ENCODE measurements at regions not wholly inside any gene's neighbourhood (a gene's known extent, or its start where the extent isn't known, plus 50 kb on each side); places are given as distances from the start of the nearest gene placed in this dataset.

- Histone ChIP-seq H3K23me2 (ENCODE audit: low read depth, low read length) (no peaks in the 10 kb centered on the region), H2AFZ (ENCODE audit: low read length) (no peak overlapping the region), H3K9ac (replicated peaks in 1 of 4; ENCODE audit: extremely low read depth in 1 of 4, low read depth in 3 of 4, low read length in 3 of 4) (no peak overlapping the region), H3K18ac (ENCODE audit: extremely low read depth, low read length) (no peak overlapping the region), H3K79me2 (ENCODE audit: control insufficient read depth in 1 of 2, insufficient read depth in 2 of 2, low read length in 2 of 2) (no peaks in the 10 kb centered on the region), H3K4me1 (replicated peaks in 1 of 4; ENCODE audit: control insufficient read depth in 3 of 4, insufficient read depth in 4 of 4, low read length in 3 of 4) (no peaks in the 10 kb centered on the region), H3K79me1 (ENCODE audit: low read depth, low read length) (no peaks in the 10 kb centered on the region), H2BK12ac (ENCODE audit: low read depth, low read length) (no peak overlapping the region), H2BK15ac (ENCODE audit: low read length) (no peak overlapping the region), H2BK20ac (ENCODE audit: low read length) (no peak overlapping the region), H3K27me3 (replicated peaks in 1 of 4; ENCODE audit: control insufficient read depth in 3 of 4, extremely low read depth in 1 of 4, insufficient read depth in 3 of 4, low read length in 3 of 4) (no peaks in the 10 kb centered on the region), H3K27ac (ENCODE audit: low read depth, low read length) (no peak overlapping the region), H3K56ac (replicated peaks; ENCODE audit: insufficient read length, low read depth, low read length) (no peak overlapping the region), H4K5ac (ENCODE audit: insufficient read length, low read depth, low read length) (no peak overlapping the region), H4K91ac (replicated peaks; ENCODE audit: insufficient read length, low read length) (no peak overlapping the region), H2BK5ac (ENCODE audit: low read depth, low read length) (no peak overlapping the region), H3K4ac (replicated peaks; ENCODE audit: insufficient read length, low read depth, low read length) (no peak overlapping the region), H2AK5ac (ENCODE audit: low read depth, low read length) (no peak overlapping the region), H2BK120ac (replicated peaks; ENCODE audit: low read depth, low read length) (no peak overlapping the region), H3K4me2 (ENCODE audit: insufficient read depth in 1 of 2, low read depth in 2 of 2, low read length in 2 of 2) (no peak overlapping the region), H3K23ac (ENCODE audit: insufficient read length) (no peak overlapping the region), H3K4me3 (ENCODE audit: extremely low read depth in 1 of 4, insufficient read depth in 2 of 4, low read depth in 3 of 4, low read length in 4 of 4) (no peak overlapping the region), H3K9me3 (ENCODE audit: insufficient read depth in 2 of 2, low read depth in 1 of 2, low read length in 1 of 2) (peaks cover 68 to 90% of the 10 kb centered on the region in 2 experiments), H4K20me1 (replicated peaks in 1 of 2; ENCODE audit: control insufficient read depth in 1 of 2, insufficient read depth in 2 of 2, low read length in 2 of 2) (no peaks in the 10 kb centered on the region), H4K8ac (ENCODE audit: extremely low read depth, insufficient read depth, low read length) (no peak overlapping the region), H3K36me3 (ENCODE audit: control insufficient read depth in 2 of 4, insufficient read depth in 4 of 4, low read length in 3 of 4) (no peaks in the 10 kb centered on the region), H3K14ac (ENCODE audit: insufficient read length) (no peak overlapping the region)
- ChIA-PET POLR2A (ENCODE audit: partially characterized antibody) (no interaction called here), CTCF (ENCODE audit: partially characterized antibody) (no interaction called here)
- 91% methylated on average over 20 of the region's 21 CpGs; no CpG with 5 or more reads in 1 of the 2 experiments for WGBS, 2 experiments (ENCODE audit: extremely low coverage in 1 of 2, insufficient coverage in 1 of 2, insufficient read length in 1 of 2, insufficient replicate concordance in 2 of 2, low coverage in 1 of 2, low lambda C conversion rate in 2 of 2, missing lambda C conversion rate in 1 of 2)
- no peak for TF ChIP-seq POLR2AphosphoS5 (IDR thresholded peaks at IDR 0.05; ENCODE audit: low read depth, low read length)
- no peak for TF ChIP-seq EP300 (IDR thresholded peaks at IDR 0.05; ENCODE audit: borderline replicate concordance in 1 of 2, low read depth in 2 of 2, low read length in 2 of 2)
- no peak for TF ChIP-seq TEAD4 (IDR thresholded peaks at IDR 0.05; ENCODE audit: low read depth, low read length)
- TF ChIP-seq RAD21 (IDR thresholded peaks at IDR 0.05 in 1 of 2, conservative IDR thresholded peaks at IDR 0.05 in 1 of 2; ENCODE audit: low read depth in 2 of 2, low read length in 2 of 2): no peak
- FAIRE-seq: no peak
- peak in 1 of 2 experiments; percentile 26 for DNase-seq (ENCODE audit: low read depth in 1 of 2, low spot score in 2 of 2)
Observed at GRCh38 chr15:25176991-25177954, 222.5 kb downstream of the SNRPN start.
